Erythroblast (primary cell): ENCODE measurements at regions not wholly inside any gene's neighbourhood (a gene's known extent, or its start where the extent isn't known, plus 50 kb on each side); places are given as distances from the start of the nearest gene placed in this dataset.

ENCODE experiments used
- GATA1 ChIP-seq: IDR thresholded peaks from 2 replicates; pipeline ENCODE4 v1.6.1; 2011; ENCODE audit warnings: low read depth, mild to moderate bottlenecking, control low read depth, low read length, moderate library complexity
- POLR2A ChIP-seq: IDR thresholded peaks from 2 replicates; pipeline ENCODE4 v1.6.1; 2011; ENCODE audit warnings: mild to moderate bottlenecking, low read length

DNA sequence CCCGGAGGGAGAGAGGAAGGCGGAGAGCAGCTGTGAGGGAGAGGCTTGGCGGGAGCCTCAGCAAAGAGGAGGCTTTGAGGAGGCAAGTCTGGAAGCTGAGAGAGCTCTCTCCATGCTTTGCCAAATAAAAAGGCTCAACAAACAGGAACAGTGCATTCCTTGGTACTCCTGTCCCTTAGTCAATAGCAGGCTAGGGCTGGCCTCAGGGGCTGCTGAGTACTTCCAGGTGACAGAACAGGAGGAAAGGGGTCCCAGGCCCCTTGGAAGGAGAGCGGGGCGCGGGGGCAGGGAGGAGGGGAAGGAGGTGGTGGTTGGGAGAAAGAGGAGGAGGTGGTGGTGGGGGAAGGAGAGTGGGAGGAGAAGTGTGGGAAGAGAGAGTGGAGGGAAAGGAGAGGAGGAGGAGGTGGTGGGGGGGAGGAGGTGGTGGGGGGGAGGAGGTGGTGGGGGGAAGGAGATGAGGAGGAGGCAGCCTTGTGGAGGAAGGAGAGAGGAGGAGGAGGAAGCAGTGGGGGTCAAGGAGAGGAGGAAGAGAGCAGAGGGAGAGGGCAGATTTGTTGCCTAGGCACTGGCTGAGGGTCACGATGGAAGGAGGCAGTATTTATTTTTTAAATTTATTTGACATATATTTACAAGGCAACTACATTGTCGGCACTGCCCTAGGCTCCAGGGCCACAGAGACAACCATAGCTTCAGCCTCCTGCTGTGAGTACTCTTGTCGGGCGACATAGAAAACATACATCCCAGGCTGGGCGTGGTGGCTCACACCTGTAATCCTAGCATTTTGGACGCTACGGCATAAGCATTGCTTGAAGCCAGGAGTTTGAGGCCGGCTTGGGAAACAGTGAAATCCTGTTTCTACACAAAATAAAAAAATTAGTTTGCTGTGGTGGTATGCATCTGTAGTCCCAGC, 74.2 kb upstream of the ZBED5 start:
- TF ChIP-seq POLR2A (no peak), GATA1 (no peak)
